ENCODE measurements at regions not wholly inside any gene's neighbourhood (a gene's known extent, or its start where the extent isn't known, plus 50 kb on each side); places are given as distances from the start of the nearest gene placed in this dataset.

DNA sequence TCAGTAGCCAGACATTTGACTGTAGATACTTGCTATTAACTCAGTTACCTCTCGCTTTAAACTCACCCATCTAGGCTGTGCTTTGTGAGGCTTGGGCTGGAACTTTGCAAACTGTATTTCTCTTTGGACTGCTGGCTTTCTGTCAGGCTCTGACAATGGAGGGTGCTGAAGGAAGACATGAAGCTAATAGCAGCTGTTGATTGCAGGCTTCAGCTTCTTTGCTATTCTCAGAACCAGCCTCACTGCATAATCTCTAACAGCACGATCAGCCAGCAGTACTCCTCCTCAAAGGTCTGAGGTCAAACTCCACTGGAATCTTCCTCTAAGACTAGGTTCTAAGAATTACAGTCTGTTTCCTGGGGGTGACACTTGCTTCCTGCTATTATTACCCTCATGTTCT, 295.6 kb downstream of the ZBBX start:
- TF ChIP-seq POLR2AphosphoS5 (IDR thresholded peaks at IDR 0.05) (no peak), EZH2 (IDR thresholded peaks at IDR 0.05; ENCODE audit: borderline replicate concordance, insufficient read depth, low read length, poor library complexity, severe bottlenecking) (no peak), TAF1 (IDR thresholded peaks at IDR 0.05; ENCODE audit: low read depth) (no peak), RAD21 (conservative IDR thresholded peaks at IDR 0.05) (no peak), SMC3 (conservative IDR thresholded peaks at IDR 0.05; ENCODE audit: poor library complexity) (no peak)
- TF ChIP-seq, protein P1, sequence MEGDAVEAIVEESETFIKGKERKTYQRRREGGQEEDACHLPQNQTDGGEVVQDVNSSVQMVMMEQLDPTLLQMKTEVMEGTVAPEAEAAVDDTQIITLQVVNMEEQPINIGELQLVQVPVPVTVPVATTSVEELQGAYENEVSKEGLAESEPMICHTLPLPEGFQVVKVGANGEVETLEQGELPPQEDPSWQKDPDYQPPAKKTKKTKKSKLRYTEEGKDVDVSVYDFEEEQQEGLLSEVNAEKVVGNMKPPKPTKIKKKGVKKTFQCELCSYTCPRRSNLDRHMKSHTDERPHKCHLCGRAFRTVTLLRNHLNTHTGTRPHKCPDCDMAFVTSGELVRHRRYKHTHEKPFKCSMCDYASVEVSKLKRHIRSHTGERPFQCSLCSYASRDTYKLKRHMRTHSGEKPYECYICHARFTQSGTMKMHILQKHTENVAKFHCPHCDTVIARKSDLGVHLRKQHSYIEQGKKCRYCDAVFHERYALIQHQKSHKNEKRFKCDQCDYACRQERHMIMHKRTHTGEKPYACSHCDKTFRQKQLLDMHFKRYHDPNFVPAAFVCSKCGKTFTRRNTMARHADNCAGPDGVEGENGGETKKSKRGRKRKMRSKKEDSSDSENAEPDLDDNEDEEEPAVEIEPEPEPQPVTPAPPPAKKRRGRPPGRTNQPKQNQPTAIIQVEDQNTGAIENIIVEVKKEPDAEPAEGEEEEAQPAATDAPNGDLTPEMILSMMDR (IDR thresholded peaks at IDR 0.05; ENCODE audit: poor library complexity, severe bottlenecking) = no peak

All from neural cell (in vitro differentiated cells).